Keratinocyte (primary cell): ENCODE measurements at regions not wholly inside any gene's neighbourhood (a gene's known extent, or its start where the extent isn't known, plus 50 kb on each side); places are given as distances from the start of the nearest gene placed in this dataset.

Experiments used
- EZH2 ChIP-seq: IDR thresholded peaks from one replicate; pipeline ENCODE4 v1.6.1; 2012; ENCODE audit warnings: inconsistent platforms, mild to moderate bottlenecking, low read length, moderate library complexity
- TF ChIP-seq, protein P1 (sequence below), 3 experiments: IDR thresholded peaks in 1 of 3; conservative IDR thresholded peaks in 1 of 3; optimal IDR thresholded peaks in 1 of 3; 2 replicates in 2 of 3; 3 replicates in 1 of 3; pipeline versions ENCODE3 to v1.5.1; 2011; ENCODE audit warnings: low read length in 3 of 3, mild to moderate bottlenecking in 3 of 3, moderate library complexity in 2 of 3, control low read depth in 1 of 3, inconsistent platforms in 1 of 3; ENCODE audit not compliant: insufficient read depth in 2 of 3; ENCODE audit errors: extremely low read depth in 1 of 3

DNA sequence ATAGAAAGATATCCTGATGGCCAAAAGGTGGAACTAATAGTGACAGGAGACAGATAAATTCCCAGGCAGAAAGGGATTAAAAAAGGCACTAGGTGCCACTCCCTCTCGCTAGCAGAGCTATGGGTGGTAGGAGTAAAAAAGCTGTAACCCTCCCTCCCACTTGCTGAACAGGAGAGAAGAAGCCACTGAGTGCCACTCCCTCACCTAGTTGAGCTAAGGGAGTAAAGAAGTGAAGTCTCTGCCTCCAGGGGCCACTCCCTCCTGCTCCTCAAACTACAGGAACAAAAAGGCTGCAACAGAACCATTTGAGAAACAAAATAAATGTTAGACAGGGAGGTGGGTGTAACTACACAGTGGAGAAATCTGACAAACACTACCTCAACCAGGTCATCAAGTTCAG lies 276.2 kb upstream of the EPHA6 start:
- TF ChIP-seq, protein P1, sequence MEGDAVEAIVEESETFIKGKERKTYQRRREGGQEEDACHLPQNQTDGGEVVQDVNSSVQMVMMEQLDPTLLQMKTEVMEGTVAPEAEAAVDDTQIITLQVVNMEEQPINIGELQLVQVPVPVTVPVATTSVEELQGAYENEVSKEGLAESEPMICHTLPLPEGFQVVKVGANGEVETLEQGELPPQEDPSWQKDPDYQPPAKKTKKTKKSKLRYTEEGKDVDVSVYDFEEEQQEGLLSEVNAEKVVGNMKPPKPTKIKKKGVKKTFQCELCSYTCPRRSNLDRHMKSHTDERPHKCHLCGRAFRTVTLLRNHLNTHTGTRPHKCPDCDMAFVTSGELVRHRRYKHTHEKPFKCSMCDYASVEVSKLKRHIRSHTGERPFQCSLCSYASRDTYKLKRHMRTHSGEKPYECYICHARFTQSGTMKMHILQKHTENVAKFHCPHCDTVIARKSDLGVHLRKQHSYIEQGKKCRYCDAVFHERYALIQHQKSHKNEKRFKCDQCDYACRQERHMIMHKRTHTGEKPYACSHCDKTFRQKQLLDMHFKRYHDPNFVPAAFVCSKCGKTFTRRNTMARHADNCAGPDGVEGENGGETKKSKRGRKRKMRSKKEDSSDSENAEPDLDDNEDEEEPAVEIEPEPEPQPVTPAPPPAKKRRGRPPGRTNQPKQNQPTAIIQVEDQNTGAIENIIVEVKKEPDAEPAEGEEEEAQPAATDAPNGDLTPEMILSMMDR (optimal IDR thresholded peaks at IDR 0.05 in 1 of 3, IDR thresholded peaks at IDR 0.05 in 1 of 3, conservative IDR thresholded peaks at IDR 0.05 in 1 of 3; ENCODE audit: extremely low read depth in 1 of 3, insufficient read depth in 2 of 3, low read length in 3 of 3) = no peak
- no peak for TF ChIP-seq EZH2
